Middle frontal gyrus (tissue), 1 donor: ENCODE measurements at regions not wholly inside any gene's neighbourhood (a gene's known extent, or its start where the extent isn't known, plus 50 kb on each side); places are given as distances from the start of the nearest gene placed in this dataset.
"Not testable (repeated sequence)": the region's sequence is repeated elsewhere in the genome, so short reads cannot be mapped to it uniquely, and the experiment has no call there.

ENCODE experiments used
- DNase-seq: peaks from one replicate; pipeline ENCODE4 v3.0.0-alpha.2; 2015; ENCODE audit warnings: low spot score; ENCODE audit errors: extremely low spot score

GRCh38 chr3:18988614-18989229 lies 159.6 kb upstream of the KCNH8 start:
- DNase-seq: peak; percentile 24

GRCh38 chr3:18987862-18988447 lies 160.4 kb upstream of the KCNH8 start:
- DNase-seq: no peak

- DNase-seq: no peak
Observed at GRCh38 chr3:18987070-18987469, 161.2 kb upstream of the KCNH8 start.

- DNase-seq: no peak
Observed at GRCh38 chr3:18982920-18983319, 165.4 kb upstream of the KCNH8 start.

GRCh38 chr3:18976102-18976501 lies 172.2 kb upstream of the KCNH8 start:
- not testable (repeated sequence) for DNase-seq

- DNase-seq: no peak
Observed at GRCh38 chr3:18968120-18968519, 180.2 kb upstream of the KCNH8 start.

GRCh38 chr3:18965781-18966180 lies 182.5 kb upstream of the KCNH8 start:
- DNase-seq: no peak

- DNase-seq: no peak
Observed at GRCh38 chr3:18964640-18965039, 183.7 kb upstream of the KCNH8 start.

- peak; percentile 15 for DNase-seq
Observed at GRCh38 chr3:18951333-18951732, 197.0 kb upstream of the KCNH8 start.

GRCh38 chr3:18946524-18946923 lies 201.8 kb upstream of the KCNH8 start:
- no peak for DNase-seq

GRCh38 chr3:18937574-18937973 lies 210.7 kb upstream of the KCNH8 start:
- no peak for DNase-seq

GRCh38 chr3:18919158-18919557 lies 229.2 kb upstream of the KCNH8 start:
- no peak for DNase-seq

- DNase-seq: no peak
Observed at GRCh38 chr3:18917923-18918322, 230.4 kb upstream of the KCNH8 start.

GRCh38 chr3:18902081-18902793 lies 246.1 kb upstream of the KCNH8 start:
- no peak for DNase-seq

GRCh38 chr3:18901571-18901970 lies 246.7 kb upstream of the KCNH8 start:
- no peak for DNase-seq

- DNase-seq: no peak
Observed at GRCh38 chr3:18900994-18901393, 247.3 kb upstream of the KCNH8 start.

- DNase-seq: no peak
Observed at GRCh38 chr3:18898911-18899310, 249.4 kb upstream of the KCNH8 start.

- no peak for DNase-seq
Observed at GRCh38 chr3:18892756-18893155, 255.6 kb upstream of the KCNH8 start.

- no peak for DNase-seq
Observed at GRCh38 chr3:18892047-18892446, 256.3 kb upstream of the KCNH8 start.

- peak; percentile 16 for DNase-seq
Observed at GRCh38 chr3:18891641-18892040, 256.7 kb upstream of the KCNH8 start.

GRCh38 chr3:18890449-18890848 lies 257.9 kb upstream of the KCNH8 start:
- no peak for DNase-seq

- DNase-seq: no peak
Observed at GRCh38 chr3:18888819-18889218, 259.5 kb upstream of the KCNH8 start.

GRCh38 chr3:18888370-18888769 lies 259.9 kb upstream of the KCNH8 start:
- no peak for DNase-seq
